ENCODE measurements at regions not wholly inside any gene's neighbourhood (a gene's known extent, or its start where the extent isn't known, plus 50 kb on each side); places are given as distances from the start of the nearest gene placed in this dataset.

- no peaks in the 10 kb centered on the region for H3K36me3 Mint-ChIP-seq
- peaks cover 0 to 13% (median 1%) of the 10 kb centered on the region in 5 donors for H3K27me3 Mint-ChIP-seq
- H3K27ac Mint-ChIP-seq, result no peak overlapping the region
- no peak overlapping the region for H3K4me3 Mint-ChIP-seq
- peaks cover 0 to 2% (median 0%) of the 10 kb centered on the region in 9 donors for H3K9me3 Mint-ChIP-seq
- H3K4me1 Mint-ChIP-seq, result no peaks in the 10 kb centered on the region
- DNase-seq, result no peak
- POLR2A ChIA-PET, result no interaction called here
- no peak for ATAC-seq
Observed at GRCh38 chrX:137483554-137483953, 82.4 kb upstream of the ZIC3 start.

GRCh38 chrX:137482136-137482535, 83.8 kb upstream of the ZIC3 start:
- POLR2A ChIA-PET, result no interaction called here
- Mint-ChIP-seq H3K4me3 (no peak overlapping the region), H3K27ac (no peak overlapping the region), H3K9me3 (peaks cover 0 to 2% (median 0%) of the 10 kb centered on the region in 9 donors), H3K36me3 (no peaks in the 10 kb centered on the region), H3K27me3 (peaks cover 0 to 13% (median 1%) of the 10 kb centered on the region in 5 donors), H3K4me1 (no peaks in the 10 kb centered on the region)
- ATAC-seq, result no peak
- no peak for DNase-seq

- DNase-seq (no peak), ATAC-seq (no peak)
- peaks cover 0 to 5% (median 1%) of the 10 kb centered on the region in 5 donors for H3K27me3 Mint-ChIP-seq
- H3K36me3 Mint-ChIP-seq, result no peaks in the 10 kb centered on the region
- POLR2A ChIA-PET, result no interaction called here
- no peaks in the 10 kb centered on the region for H3K4me1 Mint-ChIP-seq
- H3K27ac Mint-ChIP-seq, result no peak overlapping the region
- no peak overlapping the region for H3K4me3 Mint-ChIP-seq
- no peaks in the 10 kb centered on the region for H3K9me3 Mint-ChIP-seq
Observed at GRCh38 chrX:137479386-137479785, 86.5 kb upstream of the ZIC3 start.

GRCh38 chrX:137441711-137442110, 124.2 kb upstream of the ZIC3 start:
- Mint-ChIP-seq H3K27ac (no peak overlapping the region), H3K4me3 (no peak overlapping the region), H3K27me3 (peaks cover 0 to 31% (median 5%) of the 10 kb centered on the region in 5 donors), H3K36me3 (peaks cover 0 to 2% (median 0%) of the 10 kb centered on the region in 3 donors), H3K9me3 (peaks cover 0 to 24% (median 2%) of the 10 kb centered on the region in 9 donors), H3K4me1 (peaks cover 0 to 1% (median 0%) of the 10 kb centered on the region in 4 donors)
- DNase-seq (no peak), ATAC-seq (no peak)
- POLR2A ChIA-PET, result no interaction called here

- Mint-ChIP-seq H3K9me3 (peaks cover 0 to 37% (median 16%) of the 10 kb centered on the region in 9 donors), H3K36me3 (peaks cover 0 to 3% (median 0%) of the 10 kb centered on the region in 3 donors), H3K27me3 (peaks cover 16 to 41% (median 35%) of the 10 kb centered on the region in 5 donors), H3K4me3 (no peak overlapping the region), H3K27ac (no peak overlapping the region), H3K4me1 (peaks cover 1 to 7% (median 5%) of the 10 kb centered on the region in 4 donors)
- ATAC-seq, result no peak
- no peak for DNase-seq
- POLR2A ChIA-PET, result no interaction called here
Observed at GRCh38 chrX:137432609-137433008, 133.3 kb upstream of the ZIC3 start.

- ATAC-seq (no peak), DNase-seq (no peak)
- POLR2A ChIA-PET, result no interaction called here
- peaks cover 0 to 3% (median under 1%) of the 10 kb centered on the region in 3 donors for H3K36me3 Mint-ChIP-seq
- peaks cover 16 to 47% (median 36%) of the 10 kb centered on the region in 5 donors for H3K27me3 Mint-ChIP-seq
- H3K27ac Mint-ChIP-seq, result peak overlapping the region in 1 of 10 donors; percentile 25
- no peak overlapping the region for H3K4me3 Mint-ChIP-seq
- H3K9me3 Mint-ChIP-seq, result peaks cover 0 to 34% (median 13%) of the 10 kb centered on the region in 9 donors
- H3K4me1 Mint-ChIP-seq, result peaks cover 1 to 11% (median 10%) of the 10 kb centered on the region in 4 donors
Observed at GRCh38 chrX:137431693-137432488, 134.0 kb upstream of the ZIC3 start.

GRCh38 chrX:137430984-137431475, 134.9 kb upstream of the ZIC3 start:
- Mint-ChIP-seq H3K27me3 (peaks cover 19 to 55% (median 36%) of the 10 kb centered on the region in 5 donors), H3K36me3 (peaks cover 0 to 4% (median 3%) of the 10 kb centered on the region in 3 donors), H3K4me1 (peaks cover 3 to 15% (median 12%) of the 10 kb centered on the region in 4 donors), H3K4me3 (no peak overlapping the region), H3K9me3 (peaks cover 0 to 31% (median 8%) of the 10 kb centered on the region in 9 donors), H3K27ac (peak overlapping the region in 1 of 10 donors; percentile 25)
- DNase-seq (no peak), ATAC-seq (no peak)
- POLR2A ChIA-PET, result no interaction called here

- Mint-ChIP-seq H3K9me3 (peaks cover 0 to 24% (median 6%) of the 10 kb centered on the region in 9 donors), H3K27me3 (peaks cover 22 to 51% (median 32%) of the 10 kb centered on the region in 5 donors), H3K27ac (no peak overlapping the region)
Observed at GRCh38 chrX:137430301-137430700, 135.6 kb upstream of the ZIC3 start.

GRCh38 chrX:137428766-137429591, 136.9 kb upstream of the ZIC3 start:
- Mint-ChIP-seq H3K27me3 (peaks cover 28 to 61% (median 33%) of the 10 kb centered on the region in 5 donors), H3K36me3 (peaks cover 3 to 10% (median 3%) of the 10 kb centered on the region in 3 donors), H3K9me3 (peaks cover 0 to 22% (median 5%) of the 10 kb centered on the region in 9 donors), H3K4me3 (peak overlapping the region; percentile 28 to 89 (median 66)), H3K27ac (no peak overlapping the region), H3K4me1 (peaks cover 3 to 15% (median 12%) of the 10 kb centered on the region in 4 donors)
- ATAC-seq, result no peak
- DNase-seq, result no peak
- POLR2A ChIA-PET, result no interaction called here

More at GRCh38 chrX:137430301-137430700, 135.6 kb upstream of the ZIC3 start:
- Mint-ChIP-seq H3K36me3 (peaks cover 0 to 4% (median 3%) of the 10 kb centered on the region in 3 donors), H3K4me3 (no peak overlapping the region), H3K4me1 (peaks cover 3 to 15% (median 12%) of the 10 kb centered on the region in 4 donors)
- DNase-seq (no peak), ATAC-seq (no peak)
- POLR2A ChIA-PET, result no interaction called here

- Mint-ChIP-seq H3K27ac (no peak overlapping the region), H3K27me3 (peaks cover 32 to 64% (median 39%) of the 10 kb centered on the region in 5 donors), H3K4me1 (peaks cover 3 to 15% (median 12%) of the 10 kb centered on the region in 4 donors), H3K4me3 (peak overlapping the region; percentile 69 to 89 (median 82)), H3K9me3 (peaks cover 0 to 22% (median 5%) of the 10 kb centered on the region in 9 donors), H3K36me3 (peaks cover 3 to 10% (median 3%) of the 10 kb centered on the region in 3 donors)
- ATAC-seq (peak; percentile 28 to 30), DNase-seq (no peak)
- POLR2A ChIA-PET, result no interaction called here
Observed at GRCh38 chrX:137428221-137428661, 137.7 kb upstream of the ZIC3 start.

GRCh38 chrX:137427816-137428215, 138.1 kb upstream of the ZIC3 start:
- POLR2A ChIA-PET, result no interaction called here
- peak in 3 of 10 donors; percentile 0 to 16 (median 7) for DNase-seq
- H3K9me3 Mint-ChIP-seq, result peaks cover 0 to 20% (median 4%) of the 10 kb centered on the region in 9 donors
- ATAC-seq, result peak; percentile 37 to 40
- H3K36me3 Mint-ChIP-seq, result peaks cover 3 to 10% (median 3%) of the 10 kb centered on the region in 3 donors
- no peak overlapping the region for H3K27ac Mint-ChIP-seq
- H3K4me1 Mint-ChIP-seq, result peaks cover 3 to 15% (median 12%) of the 10 kb centered on the region in 4 donors
- peak overlapping the region; percentile 69 to 89 (median 82) for H3K4me3 Mint-ChIP-seq
- H3K27me3 Mint-ChIP-seq, result peaks cover 34 to 64% (median 42%) of the 10 kb centered on the region in 5 donors

GRCh38 chrX:137427426-137427778, 138.5 kb upstream of the ZIC3 start:
- H3K4me1 Mint-ChIP-seq, result peaks cover 3 to 15% (median 12%) of the 10 kb centered on the region in 4 donors
- no peak overlapping the region for H3K27ac Mint-ChIP-seq
- peaks cover 3 to 10% (median 3%) of the 10 kb centered on the region in 3 donors for H3K36me3 Mint-ChIP-seq
- H3K4me3 Mint-ChIP-seq, result peak overlapping the region; percentile 69 to 89 (median 82)
- no peak for DNase-seq
- POLR2A ChIA-PET, result no interaction called here
- no peak for ATAC-seq
- peaks cover 33 to 65% (median 42%) of the 10 kb centered on the region in 5 donors for H3K27me3 Mint-ChIP-seq
- H3K9me3 Mint-ChIP-seq, result peaks cover 0 to 20% (median 4%) of the 10 kb centered on the region in 9 donors

Measured in naive thymus-derived CD8-positive, alpha-beta T cell (primary cell).